Colonic mucosa (tissue), 4 donors: ENCODE measurements at regions not wholly inside any gene's neighbourhood (a gene's known extent, or its start where the extent isn't known, plus 50 kb on each side); places are given as distances from the start of the nearest gene placed in this dataset.

Source experiments
- DNase-seq: peaks from one replicate; pipeline ENCODE4 v3.0.0-alpha.2; 2020
- H3K27ac ChIP-seq: fragments of 200-600 bp; one replicate; pipeline ENCODE4 v1.8.0; 2021
- H3K27me3 ChIP-seq: fragments of 200-600 bp; one replicate; pipeline ENCODE4 v1.8.0; 2021
- H3K36me3 ChIP-seq: fragments of 200-600 bp; one replicate; pipeline ENCODE4 v1.8.0; 2021
- H3K4me1 ChIP-seq: fragments of 200-600 bp; one replicate; pipeline ENCODE4 v1.8.0; 2021; ENCODE audit warnings: mild to moderate bottlenecking
- H3K4me3 ChIP-seq: fragments of 200-600 bp; one replicate; pipeline ENCODE4 v1.8.0; 2021
- H3K9ac ChIP-seq, 2 donors: one replicate each; pipeline ENCODE4 v1.7.0; 2013; ENCODE audit warnings: control low read depth in 2 of 2, low read depth in 2 of 2, low read length in 2 of 2
- H3K9me3 ChIP-seq: fragments of 200-600 bp; one replicate; pipeline ENCODE4 v1.8.0; 2021
- intact Hi-C: fragments of 100-400 bp; cut with DNase I; formaldehyde crosslinking; loops from one replicate; pipeline ENCODE4 v1.14.1; 2022
- TF ChIP-seq, protein P1 (sequence below): fragments of 200-600 bp; IDR thresholded peaks from one replicate; pipeline ENCODE4 v1.8.0; 2022; ENCODE audit warnings: antibody characterized with exemption, mild to moderate bottlenecking
- donor health status: healthy.
- donor health status: DM: no; HTN: no; CAD: no.
- donor health status: DM: no; HTN: no; CAD: no.

DNA sequence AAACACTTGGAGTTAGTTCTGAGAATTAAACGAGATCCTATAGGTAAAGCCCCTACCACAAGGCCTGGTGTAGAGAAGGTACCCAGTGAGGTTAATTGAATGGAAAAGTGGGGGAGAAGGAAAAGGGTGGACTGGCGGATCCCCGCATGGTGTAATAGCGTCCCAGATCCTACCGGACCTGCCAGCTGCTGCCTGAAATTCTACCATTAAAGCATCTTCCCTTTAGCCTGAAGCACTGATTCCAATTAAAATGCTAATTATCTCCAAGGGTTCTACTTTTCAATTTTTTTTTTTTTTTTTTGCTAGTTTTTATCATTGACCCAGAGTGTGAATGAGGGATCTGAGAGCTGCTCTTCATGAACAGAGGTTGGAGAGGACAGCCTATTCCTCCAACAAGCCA lies 237.9 kb downstream of the TLE3 start:
- no peak overlapping the region for H3K9ac ChIP-seq
- no peaks in the 10 kb centered on the region for H3K27me3 ChIP-seq
- no peak overlapping the region for H3K4me3 ChIP-seq
- no peaks in the 10 kb centered on the region for H3K36me3 ChIP-seq
- H3K27ac ChIP-seq = no peak overlapping the region
- no peaks in the 10 kb centered on the region for H3K9me3 ChIP-seq
- intact Hi-C loops = no loop called here
- TF ChIP-seq, protein P1, sequence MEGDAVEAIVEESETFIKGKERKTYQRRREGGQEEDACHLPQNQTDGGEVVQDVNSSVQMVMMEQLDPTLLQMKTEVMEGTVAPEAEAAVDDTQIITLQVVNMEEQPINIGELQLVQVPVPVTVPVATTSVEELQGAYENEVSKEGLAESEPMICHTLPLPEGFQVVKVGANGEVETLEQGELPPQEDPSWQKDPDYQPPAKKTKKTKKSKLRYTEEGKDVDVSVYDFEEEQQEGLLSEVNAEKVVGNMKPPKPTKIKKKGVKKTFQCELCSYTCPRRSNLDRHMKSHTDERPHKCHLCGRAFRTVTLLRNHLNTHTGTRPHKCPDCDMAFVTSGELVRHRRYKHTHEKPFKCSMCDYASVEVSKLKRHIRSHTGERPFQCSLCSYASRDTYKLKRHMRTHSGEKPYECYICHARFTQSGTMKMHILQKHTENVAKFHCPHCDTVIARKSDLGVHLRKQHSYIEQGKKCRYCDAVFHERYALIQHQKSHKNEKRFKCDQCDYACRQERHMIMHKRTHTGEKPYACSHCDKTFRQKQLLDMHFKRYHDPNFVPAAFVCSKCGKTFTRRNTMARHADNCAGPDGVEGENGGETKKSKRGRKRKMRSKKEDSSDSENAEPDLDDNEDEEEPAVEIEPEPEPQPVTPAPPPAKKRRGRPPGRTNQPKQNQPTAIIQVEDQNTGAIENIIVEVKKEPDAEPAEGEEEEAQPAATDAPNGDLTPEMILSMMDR = no peak
- no peaks in the 10 kb centered on the region for H3K4me1 ChIP-seq
- no peak for DNase-seq

DNA sequence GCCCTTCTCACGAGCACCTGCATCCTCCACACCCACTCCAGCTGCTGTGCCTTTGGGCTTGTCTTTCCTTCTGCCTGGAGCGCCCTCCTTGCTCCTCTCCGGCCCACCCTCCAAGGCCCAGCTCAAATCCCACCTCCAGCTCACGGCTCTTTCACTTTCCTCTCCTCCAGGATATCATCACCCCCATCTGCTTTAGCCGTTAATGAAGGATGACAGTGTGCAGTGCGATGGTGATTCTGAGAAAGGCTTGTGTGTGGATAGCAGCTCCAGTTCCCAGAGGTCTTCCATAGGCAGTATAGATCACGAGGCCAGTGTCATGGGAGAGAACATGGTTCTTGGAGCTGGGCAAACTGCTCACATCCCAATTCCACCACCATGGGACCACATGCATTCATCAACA lies 237.4 kb downstream of the TLE3 start:
- no peak overlapping the region for H3K27ac ChIP-seq
- no peaks in the 10 kb centered on the region for H3K4me1 ChIP-seq
- intact Hi-C loops = no loop called here
- no peak overlapping the region for H3K4me3 ChIP-seq
- no peak overlapping the region for H3K9ac ChIP-seq
- no peaks in the 10 kb centered on the region for H3K36me3 ChIP-seq
- TF ChIP-seq, protein P1 = no peak
- no peaks in the 10 kb centered on the region for H3K9me3 ChIP-seq
- H3K27me3 ChIP-seq = no peaks in the 10 kb centered on the region
- no peak for DNase-seq

DNA sequence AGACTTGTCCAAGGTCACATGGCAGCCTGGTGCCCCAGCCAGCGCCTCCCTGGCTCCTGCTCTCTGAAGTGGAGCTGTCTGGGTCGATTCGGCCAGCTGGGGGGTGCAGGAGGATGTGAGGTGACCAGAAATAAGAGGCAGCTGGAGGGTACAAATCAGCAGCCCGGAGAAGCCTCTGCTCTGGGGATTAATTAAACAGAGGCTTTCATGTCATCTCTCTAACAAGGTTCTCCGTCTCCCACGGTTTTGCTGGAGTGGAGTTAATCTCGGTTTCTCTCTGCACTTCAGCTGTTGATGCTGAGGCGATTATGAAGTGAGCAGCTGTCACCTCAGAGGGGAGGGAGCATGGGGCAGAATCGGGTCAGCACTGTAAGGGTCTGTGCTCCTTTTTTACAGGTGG lies 236.8 kb downstream of the TLE3 start:
- TF ChIP-seq, protein P1 = no peak
- H3K27ac ChIP-seq = no peak overlapping the region
- no peak overlapping the region for H3K9ac ChIP-seq
- H3K36me3 ChIP-seq = no peaks in the 10 kb centered on the region
- H3K9me3 ChIP-seq = no peaks in the 10 kb centered on the region
- intact Hi-C loops = no loop called here
- DNase-seq = no peak
- H3K27me3 ChIP-seq = no peaks in the 10 kb centered on the region
- H3K4me1 ChIP-seq = no peaks in the 10 kb centered on the region
- H3K4me3 ChIP-seq = no peak overlapping the region

DNA sequence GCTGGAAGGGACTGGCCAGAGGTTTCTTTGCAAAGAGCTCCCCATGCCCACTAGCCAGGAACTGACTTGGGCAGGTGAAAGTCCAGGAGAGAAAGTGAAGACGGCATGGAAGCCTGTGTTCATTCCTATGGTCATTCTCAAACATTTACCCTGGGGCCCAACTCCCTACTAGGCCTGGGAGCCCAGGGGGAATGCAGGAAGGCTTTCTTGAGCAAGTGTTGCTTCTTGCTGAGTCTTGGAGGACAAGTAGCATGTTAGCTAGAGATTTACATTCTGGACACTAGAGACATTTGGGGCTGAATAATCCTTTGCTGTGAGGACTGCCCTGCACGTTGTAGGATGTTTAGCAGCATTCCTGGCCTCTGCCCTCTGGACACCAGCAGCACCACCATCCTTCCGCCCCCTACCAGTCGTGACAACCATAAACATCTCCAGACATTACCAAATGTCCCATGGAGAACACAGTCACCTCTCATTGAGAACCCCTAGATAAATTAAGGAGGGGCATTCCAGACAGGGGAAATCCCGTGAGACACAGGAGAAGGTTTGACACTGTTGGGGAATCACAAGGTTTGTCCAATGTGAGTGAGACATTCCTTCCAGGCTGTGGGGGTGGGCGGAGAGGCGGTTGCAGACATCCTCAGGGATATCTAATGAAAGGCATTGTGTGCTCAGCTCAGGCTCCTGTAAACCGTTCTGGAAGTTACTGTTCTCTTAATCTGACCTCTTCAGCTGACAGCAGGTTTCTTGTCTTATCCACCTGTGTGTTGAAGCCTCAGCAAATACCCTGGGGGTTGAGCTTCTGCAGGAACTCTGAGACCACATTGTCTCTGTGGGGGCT lies 236.2 kb downstream of the TLE3 start:
- Histone ChIP-seq H3K27me3 (no peaks in the 10 kb centered on the region), H3K27ac (no peak overlapping the region), H3K9ac (no peak overlapping the region), H3K4me3 (no peak overlapping the region), H3K9me3 (no peaks in the 10 kb centered on the region), H3K4me1 (no peaks in the 10 kb centered on the region), H3K36me3 (no peaks in the 10 kb centered on the region)
- intact Hi-C loops = no loop called here
- TF ChIP-seq, protein P1 = no peak
- DNase-seq = no peak

DNA sequence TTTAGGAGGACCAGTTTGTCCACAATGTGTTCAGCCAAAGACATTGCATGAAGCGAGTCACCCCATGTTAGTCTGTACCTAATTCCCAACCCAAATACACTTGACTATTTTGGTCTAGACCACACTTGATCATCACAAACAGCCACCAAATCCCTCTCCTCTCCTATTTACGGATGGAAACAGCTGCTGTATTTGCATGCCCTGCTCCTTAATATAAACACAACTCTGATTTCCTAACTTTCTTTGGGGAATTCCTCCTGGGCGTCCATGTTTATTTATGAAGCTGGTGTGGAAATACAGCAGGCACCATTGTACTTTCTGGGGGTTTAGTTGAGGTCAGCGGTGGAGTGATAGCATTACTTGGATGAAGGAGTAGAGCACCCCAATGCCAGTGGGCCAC lies 235.2 kb downstream of the TLE3 start:
- H3K9me3 ChIP-seq = no peaks in the 10 kb centered on the region
- no peaks in the 10 kb centered on the region for H3K4me1 ChIP-seq
- no peaks in the 10 kb centered on the region for H3K36me3 ChIP-seq
- TF ChIP-seq, protein P1 = no peak
- no peak for DNase-seq
- H3K27me3 ChIP-seq = no peaks in the 10 kb centered on the region
- intact Hi-C loops = no loop called here
- H3K27ac ChIP-seq = no peak overlapping the region
- H3K4me3 ChIP-seq = no peak overlapping the region
- no peak overlapping the region for H3K9ac ChIP-seq
